NT2/D1 (cell line): ENCODE measurements at regions not wholly inside any gene's neighbourhood (a gene's known extent, or its start where the extent isn't known, plus 50 kb on each side); places are given as distances from the start of the nearest gene placed in this dataset.

Source experiments
- SUZ12 ChIP-seq: IDR thresholded peaks from 2 replicates; pipeline ENCODE4 v1.6.1; 2011; ENCODE audit not compliant: insufficient read length, insufficient read depth; ENCODE audit errors: extremely low read depth
- YY1 ChIP-seq: IDR thresholded peaks from 2 replicates; pipeline ENCODE4 v1.6.1; 2011; ENCODE audit not compliant: insufficient read length, insufficient read depth
- ZNF274 ChIP-seq: IDR thresholded peaks from 2 replicates; pipeline ENCODE4 v1.6.1; 2011; ENCODE audit warnings: mild to moderate bottlenecking, low read depth, low read length

DNA sequence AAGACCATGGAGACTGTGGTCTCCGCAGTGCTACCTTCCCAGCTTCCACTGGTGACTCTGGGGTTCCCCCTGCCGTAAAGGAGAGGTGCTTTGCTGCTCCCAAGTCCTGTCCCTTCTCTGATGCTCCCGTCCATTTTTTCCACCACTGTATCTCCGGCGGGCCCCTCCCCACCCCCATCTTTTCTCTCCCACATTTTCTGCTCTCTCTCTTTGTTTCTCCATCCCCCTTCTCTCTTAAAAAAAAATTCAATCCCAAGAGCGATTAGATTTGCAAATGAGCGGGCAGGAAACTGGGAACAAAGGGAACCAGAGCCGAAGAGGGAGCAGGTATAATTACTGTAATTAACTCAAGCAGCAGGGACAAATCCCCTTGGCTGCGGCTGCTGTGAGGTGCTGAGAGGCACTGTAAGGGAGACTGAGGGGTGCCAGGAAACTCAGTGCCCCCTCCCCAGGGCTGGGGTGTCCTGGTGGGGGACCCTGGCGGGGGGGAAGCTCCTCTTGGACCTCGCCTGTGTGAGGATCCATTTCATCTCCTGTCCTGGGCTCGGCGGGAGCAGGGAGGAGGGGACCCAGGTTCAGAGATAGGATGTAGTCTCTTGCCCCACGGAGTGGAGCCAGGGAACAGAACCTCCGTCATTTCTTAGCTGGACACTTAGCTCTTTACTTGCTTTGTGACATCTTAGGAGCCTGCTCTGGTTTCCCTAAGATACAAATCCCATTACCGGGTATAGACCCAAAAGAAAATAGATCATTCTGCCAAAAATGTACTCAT, 140.4 kb upstream of the NRXN3 start:
- TF ChIP-seq SUZ12 (no peak), YY1 (no peak), ZNF274 (no peak)
